GM19025 (cell line): ENCODE measurements at regions not wholly inside any gene's neighbourhood (a gene's known extent, or its start where the extent isn't known, plus 50 kb on each side); places are given as distances from the start of the nearest gene placed in this dataset.
"Not testable (repeated sequence)": the region's sequence is repeated elsewhere in the genome, so short reads cannot be mapped to it uniquely, and the experiment has no call there.

Experiments
- ATAC-seq: cut with Tn5 transposase; IDR thresholded peaks from one replicate; pipeline ENCODE4 v1.9.1; 2021; ENCODE audit warnings: mild to moderate bottlenecking, low read depth, moderate library complexity; ENCODE audit not compliant: unreplicated experiment

DNA sequence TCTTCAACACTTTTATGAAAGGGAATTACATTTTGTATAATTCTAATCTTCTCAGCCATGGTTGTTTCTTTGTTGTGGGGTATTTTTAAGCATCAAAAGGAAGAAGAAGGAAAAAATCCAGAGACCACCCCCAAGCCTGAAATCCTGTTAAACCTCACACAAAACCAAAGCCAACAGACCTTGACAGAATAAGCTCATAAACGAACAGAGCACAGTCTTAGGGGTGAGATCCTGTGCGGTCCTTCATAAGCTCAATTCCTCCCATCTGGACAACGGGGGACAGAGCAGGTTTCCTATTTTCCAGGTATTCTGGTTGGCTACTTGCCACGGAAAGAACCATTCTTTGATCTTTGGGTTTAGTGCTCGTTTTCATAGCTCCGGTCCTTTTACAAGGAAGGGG, 151.3 kb upstream of the SULF2 start:
- no peak for ATAC-seq

DNA sequence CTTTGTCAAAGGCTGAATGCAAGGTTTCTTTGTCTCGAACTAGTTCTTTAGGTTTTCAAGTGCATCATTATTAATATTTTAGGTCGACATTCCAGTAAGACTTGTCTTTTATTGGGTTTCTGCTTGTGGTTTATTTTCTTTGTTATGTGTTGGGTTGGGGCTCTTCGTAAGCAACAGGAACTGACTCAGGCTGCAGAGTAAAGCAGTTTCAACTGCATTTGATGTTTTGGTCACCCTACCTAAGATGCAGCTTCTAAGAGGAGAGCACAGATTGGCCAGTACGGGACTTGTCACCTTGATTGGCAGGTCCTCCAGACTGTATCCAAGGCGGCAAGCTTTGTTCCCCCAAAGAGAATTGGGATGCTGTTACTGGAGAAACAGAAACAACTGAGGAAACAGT, 149.5 kb upstream of the SULF2 start:
- no peak for ATAC-seq

DNA sequence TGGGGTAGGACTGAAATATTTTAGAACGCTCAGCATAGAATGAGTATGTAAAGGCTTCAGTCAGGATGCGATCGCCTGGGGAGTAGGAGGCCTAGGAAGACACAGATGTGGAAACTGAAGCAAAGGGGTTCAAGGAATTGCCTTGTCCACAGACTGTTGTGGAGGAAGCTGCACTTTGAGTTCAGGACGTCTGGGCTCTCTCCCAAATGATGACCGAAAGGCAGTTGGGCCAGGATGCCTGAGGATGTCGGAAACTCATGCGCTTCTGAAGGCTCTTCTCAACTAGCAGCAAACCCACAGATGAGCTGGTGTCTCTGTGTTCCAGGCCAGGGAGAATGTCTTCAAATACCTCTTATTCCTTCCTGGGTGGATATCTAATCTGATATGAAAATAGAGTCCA, 146.2 kb upstream of the SULF2 start:
- no peak for ATAC-seq

DNA sequence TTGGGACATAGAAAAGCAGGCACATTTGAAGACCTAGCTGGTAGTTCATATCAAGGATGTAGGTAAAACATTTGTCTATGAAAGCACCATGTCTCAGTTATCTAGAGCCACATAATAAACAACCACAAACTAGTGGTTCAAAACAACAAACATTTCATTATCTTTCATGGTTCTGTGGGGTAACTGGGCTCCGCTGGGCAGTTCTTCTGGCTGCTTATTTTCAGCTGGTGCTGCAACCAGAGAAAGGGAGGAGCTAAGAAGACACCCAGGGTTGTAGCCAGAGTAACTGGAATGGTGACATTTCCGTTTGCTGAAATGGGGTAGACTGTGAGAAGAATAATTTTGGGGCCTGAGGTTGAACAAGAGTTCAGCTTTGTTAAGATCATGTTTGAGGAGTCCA, 145.7 kb upstream of the SULF2 start:
- ATAC-seq = no peak

DNA sequence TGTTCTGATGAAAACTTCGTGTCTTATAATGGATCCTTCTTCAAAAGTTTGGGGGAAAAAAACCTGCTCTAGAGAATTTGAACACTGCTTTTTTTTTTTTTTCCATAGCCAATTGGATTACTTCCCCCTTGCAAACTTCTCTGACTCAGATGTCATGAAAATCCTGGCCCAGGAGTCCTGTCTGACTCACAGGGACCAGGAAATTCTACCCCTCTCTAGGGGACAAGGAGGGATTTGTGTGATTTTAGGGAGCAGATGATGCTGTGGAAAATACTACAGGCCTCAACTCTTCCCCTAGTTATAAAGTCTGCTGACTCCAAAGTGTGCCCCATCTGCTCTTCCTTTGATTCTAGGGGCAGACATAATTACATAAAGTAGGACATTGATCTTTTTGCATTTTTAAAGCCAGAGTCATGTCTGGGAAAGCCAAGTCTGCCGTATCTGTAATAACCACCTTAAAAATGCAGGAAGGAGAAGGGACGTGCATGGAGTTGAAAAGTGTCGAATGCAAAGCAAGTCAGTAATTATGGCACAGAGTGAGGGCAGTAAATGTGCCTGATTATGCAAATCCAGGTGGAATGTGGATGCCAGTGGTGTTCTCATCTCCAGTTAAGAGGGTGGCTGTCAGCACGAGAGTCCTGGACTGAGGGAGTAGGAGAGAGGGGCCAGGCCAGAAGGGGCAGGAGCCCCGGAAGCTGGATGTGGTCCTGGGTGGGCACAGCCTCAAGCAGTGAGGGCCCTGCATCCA, 144.3 kb upstream of the SULF2 start:
- no peak for ATAC-seq

DNA sequence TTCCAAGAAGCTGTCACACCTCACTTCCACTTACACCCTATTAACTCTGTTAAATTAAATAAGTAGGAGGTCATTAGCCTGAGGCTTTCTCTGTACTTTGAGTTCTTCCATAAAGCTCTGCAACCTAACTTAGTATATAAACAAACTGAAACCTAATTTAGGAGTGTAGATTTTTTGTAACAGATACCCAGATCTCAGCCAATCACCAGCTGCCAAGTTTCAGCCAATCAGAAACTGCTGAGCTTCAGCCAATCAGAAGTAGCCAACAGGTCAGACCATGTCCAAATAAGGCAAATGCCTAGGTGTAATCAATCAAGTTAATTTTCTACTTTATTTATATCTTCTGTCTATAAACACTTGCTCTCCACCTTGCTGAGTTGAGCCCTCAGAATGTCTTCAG, 142.7 kb upstream of the SULF2 start:
- no peak for ATAC-seq

DNA sequence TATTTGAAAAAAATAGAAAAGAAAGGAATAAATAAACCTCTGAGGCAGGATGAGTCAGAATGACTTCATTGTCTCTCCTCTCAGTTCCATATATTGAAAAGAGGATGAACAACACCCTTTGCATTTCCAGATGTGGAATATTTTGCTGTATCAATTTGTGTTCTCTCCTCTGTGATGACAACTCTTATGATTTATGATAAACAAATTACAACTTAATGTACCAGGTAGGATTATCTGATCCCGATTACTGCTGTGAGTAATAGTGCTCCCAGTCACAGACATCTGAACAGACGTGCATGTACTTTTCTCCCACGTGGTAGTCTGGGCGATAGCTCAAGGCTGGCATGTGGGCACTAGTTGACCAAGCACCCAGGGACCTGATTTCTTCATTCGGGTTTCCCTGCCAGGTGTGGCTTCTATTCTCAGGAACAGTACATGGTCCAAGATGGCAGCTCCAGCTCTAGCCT, 142.1 kb upstream of the SULF2 start:
- no peak for ATAC-seq

DNA sequence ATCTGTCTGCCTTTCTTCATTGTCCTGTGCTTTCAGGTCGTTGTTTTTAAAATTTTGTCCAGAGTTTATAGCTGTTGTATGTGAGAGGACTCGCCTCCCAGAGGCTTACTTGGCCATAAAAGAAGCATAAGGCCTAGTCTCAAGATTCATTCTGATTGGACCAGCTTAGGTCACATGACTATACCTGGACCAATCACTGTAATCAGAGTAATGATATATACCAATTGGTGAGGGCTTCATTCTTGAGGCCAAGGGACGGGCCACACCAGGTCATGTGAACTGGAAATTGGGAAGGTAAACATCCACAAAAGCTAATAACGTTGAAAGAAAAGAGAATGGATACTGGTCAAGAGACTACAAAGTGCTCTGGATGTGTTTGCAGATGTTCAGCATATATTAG, 141.4 kb upstream of the SULF2 start:
- no peak for ATAC-seq

DNA sequence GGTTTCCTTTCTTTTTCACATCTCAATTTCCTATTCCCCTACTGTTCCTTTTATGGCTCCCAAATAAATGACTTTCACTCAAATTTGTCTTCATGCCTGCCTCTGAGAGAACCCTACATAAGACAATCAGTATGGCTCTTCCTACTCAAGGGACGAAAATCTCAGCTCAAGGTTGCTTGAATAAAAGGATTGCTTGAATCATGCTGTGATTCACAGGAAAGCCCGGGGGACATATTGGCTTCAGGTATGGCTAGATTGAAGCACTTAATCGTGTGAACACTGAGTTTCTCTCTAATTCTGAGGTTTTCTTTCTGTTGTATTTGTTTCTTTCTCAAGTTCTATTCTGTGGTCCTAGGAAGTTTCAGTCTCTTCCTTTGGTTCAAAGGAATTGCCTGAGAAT, 140.3 kb upstream of the SULF2 start:
- no peak for ATAC-seq

DNA sequence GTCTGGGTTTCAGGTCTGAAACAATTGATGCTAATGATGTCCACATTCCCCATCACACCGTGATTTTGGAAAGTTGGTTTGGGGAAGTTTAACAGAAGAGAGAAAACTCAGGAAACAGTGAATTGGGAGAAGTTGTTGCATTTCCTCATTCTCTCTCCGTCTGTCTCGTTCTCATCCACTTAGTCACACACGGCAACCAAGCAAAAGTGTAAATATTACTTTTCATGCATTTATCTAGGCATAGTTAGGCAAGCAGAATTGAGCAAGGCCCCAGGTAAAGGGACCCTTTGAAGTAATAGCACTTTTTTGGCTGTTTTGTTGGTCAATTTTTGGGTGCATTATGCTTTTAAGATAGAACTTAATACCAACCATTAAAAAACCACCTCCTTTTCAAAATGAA, 137.0 kb upstream of the SULF2 start:
- ATAC-seq = no peak

DNA sequence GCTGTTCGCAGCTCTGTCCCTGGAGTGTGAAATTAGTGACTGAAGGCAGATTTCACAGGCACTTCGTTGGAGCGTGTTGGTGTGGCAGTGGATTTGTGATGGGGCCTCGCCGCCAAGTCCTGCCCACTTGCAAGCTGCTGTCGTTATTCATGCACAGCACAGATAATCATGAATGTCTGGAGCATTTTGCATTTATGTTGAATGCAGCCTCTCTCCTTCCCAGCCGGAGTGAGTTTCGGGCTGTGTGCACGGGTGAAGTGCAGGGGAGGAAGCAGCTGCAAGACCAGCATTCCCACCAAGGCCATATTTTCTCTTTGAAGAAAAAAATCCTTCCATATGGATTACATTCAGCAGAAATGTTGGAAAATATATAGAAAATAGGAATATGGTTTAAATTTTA, 136.5 kb upstream of the SULF2 start:
- ATAC-seq = not testable (repeated sequence)

DNA sequence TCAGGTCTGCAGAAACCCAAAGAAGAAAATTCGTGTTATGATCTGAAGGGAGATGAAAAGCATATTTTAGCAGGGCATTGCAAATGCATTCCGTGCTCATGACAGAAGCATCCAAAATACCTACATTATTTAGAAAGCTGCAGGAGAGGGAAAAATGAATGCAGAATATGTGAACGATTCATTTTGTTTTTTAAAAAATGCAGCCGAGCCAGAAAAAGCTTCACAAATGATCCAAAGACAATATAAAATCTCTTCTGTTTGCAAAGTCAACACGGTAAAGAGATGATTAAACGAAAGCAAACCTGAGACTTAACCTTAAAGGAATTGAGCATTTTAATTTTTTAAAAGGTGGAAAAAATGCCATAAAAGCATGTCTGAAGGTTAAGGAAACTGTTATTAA, 136.1 kb upstream of the SULF2 start:
- ATAC-seq = no peak

DNA sequence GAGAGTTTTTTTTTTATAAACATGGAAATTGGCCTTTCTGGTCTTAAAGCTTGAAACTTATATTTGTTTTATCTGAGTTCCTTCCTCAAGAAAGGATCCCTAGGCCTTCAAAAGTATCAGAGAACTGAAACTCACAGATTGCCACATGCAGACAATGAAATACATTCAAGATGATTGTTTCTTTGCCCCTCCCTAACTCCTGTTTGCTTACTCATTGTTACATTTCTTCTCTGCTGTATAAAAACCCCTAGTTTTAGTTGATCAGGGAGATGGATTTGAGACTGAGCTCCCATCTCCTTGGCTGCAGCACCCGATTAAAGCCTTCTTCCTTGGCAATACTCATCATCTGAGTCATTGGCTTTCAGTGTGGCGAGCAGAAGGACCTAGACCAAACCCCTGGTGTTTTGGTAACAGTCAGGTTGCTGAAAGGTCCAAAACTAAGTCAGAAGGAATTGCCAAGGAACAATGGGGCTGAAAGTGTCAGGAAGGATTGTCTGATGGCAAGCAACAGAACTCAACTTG, 132.3 kb upstream of the SULF2 start:
- ATAC-seq = no peak

DNA sequence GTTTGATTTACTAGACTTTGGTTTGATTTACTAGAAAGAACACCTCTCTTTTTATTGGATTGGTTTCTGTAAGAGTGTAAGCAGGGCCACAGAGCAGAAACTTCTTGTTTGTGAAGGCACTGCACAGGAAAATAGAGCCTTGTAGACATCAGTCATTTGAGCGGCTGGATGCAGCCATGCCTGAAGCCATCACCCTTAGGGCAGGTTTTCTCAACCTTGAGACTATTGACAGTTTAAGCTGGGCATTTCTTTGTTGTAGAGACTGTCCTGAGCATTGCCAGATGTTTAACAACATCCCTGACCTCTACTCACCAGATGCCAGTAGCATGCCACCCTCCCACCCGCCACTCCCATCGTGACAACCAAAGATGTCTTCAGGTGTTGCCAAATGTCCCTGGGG, 130.2 kb upstream of the SULF2 start:
- no peak for ATAC-seq

DNA sequence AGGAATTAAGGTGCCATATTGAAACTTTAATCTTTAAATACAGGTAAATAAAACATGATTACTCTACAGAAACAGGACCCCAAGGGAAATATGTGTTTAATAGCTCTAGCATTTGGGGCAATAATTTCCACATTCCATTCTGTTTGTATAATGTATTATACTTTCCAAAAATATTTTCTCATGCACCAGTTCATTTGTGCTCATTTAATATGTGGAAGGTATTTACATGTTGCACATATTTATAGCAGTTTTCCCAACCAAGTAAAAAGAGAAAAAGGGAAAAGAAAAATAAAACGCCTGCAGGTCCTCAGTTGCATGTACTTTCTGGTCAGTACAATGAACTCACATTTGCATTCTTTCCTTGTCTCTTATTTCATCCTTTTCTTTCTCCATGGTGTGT, 129.5 kb upstream of the SULF2 start:
- ATAC-seq = no peak

DNA sequence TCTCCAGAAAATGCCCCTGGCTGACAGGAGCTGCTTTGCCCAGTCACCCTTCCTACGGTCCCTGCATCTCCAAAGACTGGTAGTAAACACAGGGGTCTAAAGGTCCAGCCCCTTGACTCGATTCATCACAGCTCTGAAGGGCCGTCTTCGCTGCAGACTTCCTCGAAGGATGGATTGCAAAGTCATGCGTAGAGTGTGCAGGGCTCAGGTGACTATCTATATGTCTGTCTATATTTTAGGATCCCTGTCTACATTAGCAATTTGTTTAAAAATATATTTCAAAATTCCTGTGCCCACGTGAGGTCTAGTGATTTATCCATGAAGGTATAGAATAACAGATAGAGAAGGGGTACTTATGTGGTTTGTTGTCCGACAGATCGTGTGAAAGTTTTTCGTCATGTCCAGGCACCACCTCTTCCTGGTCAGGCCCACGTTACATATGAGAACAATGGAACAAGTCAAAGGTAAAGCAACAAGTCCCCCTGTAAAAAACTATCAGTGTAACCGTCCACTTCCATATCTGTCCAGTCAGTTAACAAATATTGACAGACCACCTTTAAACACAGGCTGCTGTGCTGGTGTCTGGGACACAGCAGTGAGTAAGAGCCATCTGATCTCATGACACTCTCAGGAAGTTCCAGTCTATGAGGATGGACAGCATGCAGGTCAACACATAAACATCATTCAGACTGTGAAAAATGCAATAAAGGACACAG, 127.7 kb upstream of the SULF2 start:
- not testable (repeated sequence) for ATAC-seq

DNA sequence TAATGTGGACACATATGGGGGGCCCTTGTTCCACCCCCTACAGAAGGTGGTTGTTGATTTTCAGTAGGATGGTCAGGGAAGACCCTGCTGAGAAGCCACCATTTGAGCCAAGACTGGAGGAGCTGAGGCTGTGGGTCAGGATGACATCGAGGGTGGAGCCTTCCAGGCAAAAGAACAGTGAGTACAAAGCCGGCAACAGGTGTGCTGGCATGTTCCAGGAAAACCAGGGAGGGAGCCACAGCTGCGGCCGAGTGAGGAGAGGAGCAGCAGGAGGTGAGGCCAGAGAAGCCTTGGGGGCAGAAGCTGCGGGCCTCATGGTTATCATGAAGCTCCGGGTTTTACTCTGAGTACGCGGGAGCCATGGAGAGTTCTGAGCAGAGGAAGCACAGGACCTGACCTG, 126.9 kb upstream of the SULF2 start:
- ATAC-seq = not testable (repeated sequence)

DNA sequence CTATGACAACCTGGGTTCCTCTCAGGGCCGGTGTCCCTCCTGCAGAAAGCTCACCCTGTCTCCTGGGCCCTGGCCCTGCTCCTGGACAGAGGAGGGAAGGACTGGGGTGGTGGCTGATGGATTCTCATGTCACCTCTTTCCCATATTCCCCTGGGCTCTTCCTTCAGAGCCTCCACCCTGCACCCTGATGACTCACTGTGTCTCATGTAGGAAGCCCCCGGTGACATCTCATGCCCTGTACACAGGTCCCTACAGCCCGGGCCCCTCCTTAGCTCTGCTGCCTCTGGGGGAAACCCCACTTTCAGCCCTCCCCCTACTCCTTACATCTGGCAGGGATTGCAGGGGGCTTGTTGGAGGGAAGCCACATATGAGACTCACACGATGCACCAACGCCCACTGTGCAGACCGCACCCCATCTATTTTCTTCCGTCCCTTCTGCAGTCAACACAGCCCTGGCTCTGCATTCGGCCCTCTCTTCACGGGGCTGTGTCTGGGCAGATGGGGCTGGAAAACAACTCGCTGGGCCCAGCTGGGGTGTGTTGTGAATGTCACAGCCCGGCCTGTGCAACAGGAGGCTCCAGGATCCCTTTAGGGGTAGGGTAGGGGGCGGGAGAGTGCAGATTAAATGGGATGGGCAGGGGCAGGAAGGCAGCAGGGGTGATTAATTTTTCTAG, 124.6 kb upstream of the SULF2 start:
- not testable (repeated sequence) for ATAC-seq

DNA sequence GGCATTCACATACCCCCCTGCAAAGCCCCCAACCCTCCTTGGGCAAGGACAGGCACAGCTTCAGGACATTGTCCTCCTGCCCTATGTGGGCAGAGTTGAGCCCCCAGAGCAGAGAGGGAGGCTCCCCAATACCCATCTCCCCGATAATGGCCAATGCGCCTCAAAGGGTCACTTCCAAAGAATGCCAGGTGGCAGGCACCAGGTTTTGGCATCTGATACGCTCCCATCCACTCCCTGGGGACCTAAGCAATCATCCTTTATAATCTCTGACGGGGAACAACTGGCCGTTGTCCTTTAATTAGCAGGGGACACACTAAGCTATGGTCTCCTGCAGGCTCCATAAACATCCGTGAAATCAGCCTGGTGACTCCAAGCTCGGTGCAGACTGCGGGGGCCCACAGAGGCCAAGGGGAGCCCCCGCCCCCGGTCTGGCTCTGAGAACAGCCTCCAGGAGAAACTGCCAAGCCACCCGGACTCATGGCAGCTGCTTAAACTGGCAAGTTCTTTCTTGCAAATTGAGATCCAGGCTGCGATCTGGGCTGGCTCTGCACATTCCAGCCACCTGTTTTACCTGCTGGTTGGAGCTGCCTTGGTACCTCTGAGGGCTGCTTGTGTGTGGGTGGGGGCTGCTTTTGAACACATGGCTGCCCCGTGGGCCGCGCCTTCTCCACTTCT, 123.2 kb upstream of the SULF2 start:
- not testable (repeated sequence) for ATAC-seq

DNA sequence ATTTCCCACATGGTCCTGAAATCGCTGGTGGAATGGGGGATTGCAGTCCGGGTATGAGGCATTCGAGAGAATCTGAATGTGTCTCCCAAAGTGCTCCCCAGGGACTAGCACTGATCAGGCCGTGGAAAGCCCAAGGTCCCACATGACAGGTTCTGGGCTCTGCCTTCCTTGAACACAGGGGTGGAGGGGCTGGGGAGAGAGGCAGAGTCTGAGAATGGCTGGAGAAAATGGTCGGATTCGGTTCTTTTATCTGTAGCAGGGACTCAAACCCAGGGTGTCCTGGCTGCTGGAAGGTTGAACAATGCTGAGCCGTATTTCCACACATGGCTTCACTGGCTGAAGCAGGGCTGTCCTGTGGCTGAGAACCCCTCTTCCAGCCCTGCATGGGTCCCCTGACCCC, 122.7 kb upstream of the SULF2 start:
- not testable (repeated sequence) for ATAC-seq
